ENCODE measurements at regions not wholly inside any gene's neighbourhood (a gene's known extent, or its start where the extent isn't known, plus 50 kb on each side); places are given as distances from the start of the nearest gene placed in this dataset.

- DNase-seq (ENCODE audit: low spot score), result no peak
Measured at GRCh38 chr9:109549386-109549785, 51.3 kb upstream of the PTPN3 start.

DNA sequence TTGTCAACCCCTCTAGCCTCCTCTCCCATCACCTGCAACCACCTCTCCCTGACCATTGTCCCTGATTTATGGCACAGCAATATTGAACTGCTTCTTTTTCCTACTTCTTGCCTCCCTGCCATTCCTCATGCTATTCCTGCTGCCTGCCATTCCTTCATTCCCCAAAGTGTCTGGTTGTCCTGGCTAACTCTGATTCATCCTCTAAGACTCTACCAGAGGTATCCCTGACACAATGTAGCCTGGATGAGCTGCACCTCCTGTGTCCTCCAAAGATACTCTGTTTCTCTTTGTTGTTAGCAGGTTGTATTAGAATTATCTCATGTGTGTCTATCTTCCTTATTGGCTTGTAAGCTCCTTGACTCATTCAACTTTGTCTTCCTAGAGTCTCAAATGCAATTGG lies 53.5 kb upstream of the PTPN3 start:
- DNase-seq (ENCODE audit: low spot score), result no peak

DNA sequence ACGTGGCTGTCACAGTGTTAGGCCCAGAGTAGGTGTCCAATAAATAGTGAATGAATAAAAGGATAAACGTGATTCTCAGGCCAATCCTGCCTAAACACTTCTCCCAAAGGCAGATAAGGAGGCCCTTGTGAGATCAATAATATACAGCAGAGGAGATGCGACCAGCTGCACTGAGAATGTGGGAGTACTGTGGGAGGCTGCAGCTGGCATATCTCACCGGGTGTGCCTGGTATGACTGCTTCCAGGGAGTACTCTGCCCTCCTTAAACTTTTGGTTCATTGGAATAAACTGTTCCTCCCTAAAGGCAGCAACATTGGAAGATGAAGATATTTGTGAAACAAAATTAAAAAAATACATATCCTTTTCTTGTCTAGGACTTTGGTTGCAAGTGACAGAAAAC lies 57.1 kb upstream of the PTPN3 start:
- no peak for DNase-seq (ENCODE audit: low spot score)

DNA sequence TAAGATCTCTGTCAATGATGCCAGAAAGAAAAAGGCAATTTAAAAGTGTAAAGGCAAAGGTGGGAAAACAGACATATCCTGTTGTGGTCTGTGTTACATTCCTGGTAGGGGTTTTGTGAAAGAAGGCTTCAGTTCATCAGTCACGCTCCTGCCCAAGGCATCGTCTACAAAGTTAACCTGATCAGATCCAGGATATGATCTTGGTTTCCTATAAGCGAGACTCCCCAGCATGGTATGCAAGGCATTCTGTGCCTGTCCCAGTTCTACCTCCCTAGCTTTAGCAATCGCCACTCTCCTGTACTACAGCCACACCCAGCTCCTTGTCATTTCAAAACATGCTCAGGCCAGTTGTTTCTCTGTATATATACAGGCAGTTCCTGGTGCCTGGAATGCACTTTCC lies 58.0 kb upstream of the PTPN3 start:
- no peak for DNase-seq (ENCODE audit: low spot score)

GRCh38 chr9:109556786-109557185 lies 58.7 kb upstream of the PTPN3 start:
- no peak for DNase-seq (ENCODE audit: low spot score)

DNA sequence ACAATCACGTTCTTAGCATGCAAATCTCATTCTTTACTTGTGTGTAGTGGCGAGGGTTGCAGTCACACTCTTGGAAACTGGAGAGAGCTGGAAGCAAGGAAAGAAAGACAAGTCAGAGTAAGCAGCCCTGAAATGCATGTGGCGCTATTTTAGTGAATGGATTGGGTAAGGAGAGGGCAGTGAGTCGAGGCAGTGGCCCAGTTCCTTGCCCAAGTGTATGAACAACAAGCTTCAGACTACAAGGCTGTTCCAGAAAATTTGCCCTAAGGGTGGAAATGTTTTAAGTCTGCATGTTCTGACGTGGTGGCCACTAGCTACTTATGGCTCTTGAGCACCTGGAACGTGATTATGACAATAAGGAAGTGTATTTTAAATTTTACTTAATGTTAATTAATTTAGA lies 59.4 kb upstream of the PTPN3 start:
- no peak for DNase-seq (ENCODE audit: low spot score)

GRCh38 chr9:109558718-109559151 lies 60.6 kb upstream of the PTPN3 start:
- DNase-seq (ENCODE audit: low spot score), result no peak

GRCh38 chr9:109560470-109561132 lies 62.5 kb upstream of the PTPN3 start:
- DNase-seq (ENCODE audit: low spot score), result peak; percentile 38

DNA sequence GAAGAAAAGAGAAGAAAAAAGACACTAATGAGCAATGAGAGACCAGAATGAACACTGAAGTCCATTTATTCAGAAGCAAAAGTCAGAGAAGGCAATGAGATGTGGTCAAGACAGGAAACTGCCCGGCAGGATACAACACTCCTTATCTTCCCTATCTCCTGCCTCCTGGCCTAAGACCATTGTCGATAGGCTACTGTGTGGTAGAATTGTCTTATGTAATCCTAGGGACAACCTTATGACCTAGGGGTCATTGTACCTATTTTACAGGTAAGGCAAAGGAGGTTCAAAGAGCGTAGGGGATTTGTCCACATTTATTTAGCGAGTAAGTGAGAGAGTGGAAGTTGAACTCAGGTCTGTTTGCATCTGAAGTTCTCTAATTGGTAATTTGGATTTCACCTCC lies 63.0 kb upstream of the PTPN3 start:
- DNase-seq (ENCODE audit: low spot score), result no peak

- no peak for DNase-seq (ENCODE audit: low spot score)
Measured at GRCh38 chr9:109568089-109568488, 70.0 kb upstream of the PTPN3 start.

DNA sequence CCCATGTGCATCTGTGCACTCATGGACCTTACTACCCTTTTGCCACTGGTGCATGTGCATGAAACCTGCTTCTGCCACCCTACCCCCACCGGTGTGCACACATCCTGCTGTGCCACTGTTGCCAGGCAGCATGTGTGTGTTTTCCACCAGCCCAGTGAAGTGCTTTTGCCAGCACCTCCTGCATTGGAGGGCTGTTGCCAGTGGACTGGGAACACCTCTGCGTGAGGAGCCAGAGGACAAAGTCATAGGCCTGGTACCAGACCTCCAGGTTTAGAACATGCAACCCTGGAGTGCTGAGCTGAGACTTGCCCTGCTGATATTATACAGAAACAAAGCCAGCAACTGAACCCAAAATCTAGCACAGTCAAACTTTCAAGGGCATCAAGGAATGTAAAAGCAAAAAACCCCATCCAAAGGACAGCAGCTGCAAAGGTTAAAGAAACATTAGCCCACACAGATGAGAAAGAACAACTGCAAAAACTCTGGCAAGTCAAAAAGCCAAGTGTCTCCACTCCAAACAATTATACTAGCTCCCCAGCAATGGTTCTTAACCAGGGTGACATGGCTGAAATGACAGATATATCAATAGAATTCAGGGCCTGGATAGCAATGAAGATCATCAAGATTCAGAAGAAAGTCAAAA lies 70.6 kb upstream of the PTPN3 start:
- no peak for DNase-seq (ENCODE audit: low spot score)

DNA sequence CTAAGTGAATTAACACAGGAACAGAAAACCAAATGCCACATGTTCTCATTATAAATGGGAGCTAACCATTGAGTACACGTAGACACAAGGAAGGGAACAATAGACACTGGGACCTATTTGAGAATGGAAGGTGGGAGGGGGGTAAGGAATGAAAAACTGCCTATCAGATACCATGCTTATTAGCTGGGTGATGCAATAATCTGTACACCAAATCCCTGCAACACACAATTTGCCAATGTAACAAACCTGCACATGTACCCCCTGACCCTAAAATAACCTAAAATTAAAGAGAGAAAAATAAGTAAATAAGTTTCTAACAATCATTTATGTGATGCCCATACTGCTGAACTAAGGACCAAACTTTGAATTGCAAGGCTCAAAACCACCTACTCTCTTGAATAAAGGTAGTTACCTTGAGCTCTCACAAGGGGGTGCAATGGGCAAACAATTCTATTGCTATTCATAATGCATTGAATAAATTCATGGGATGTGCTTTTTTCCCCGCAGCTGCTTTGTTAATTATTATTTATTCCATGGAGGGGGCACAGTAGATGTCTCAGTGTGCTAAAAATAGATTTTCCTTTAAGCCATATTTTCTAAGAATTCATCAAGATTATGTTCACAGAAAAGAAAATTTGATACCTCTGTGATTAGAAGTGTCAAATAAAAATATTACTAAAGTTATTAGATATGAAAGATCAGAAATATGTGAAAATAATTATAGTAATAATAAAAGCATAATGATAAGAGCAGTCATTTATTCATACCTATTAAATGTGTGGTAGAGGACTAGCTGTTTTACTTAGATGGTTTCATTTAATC lies 76.2 kb upstream of the PTPN3 start:
- peak; percentile 48 for DNase-seq (ENCODE audit: low spot score)

GRCh38 chr9:109576762-109577161 lies 78.7 kb upstream of the PTPN3 start:
- no peak for DNase-seq (ENCODE audit: low spot score)

DNA sequence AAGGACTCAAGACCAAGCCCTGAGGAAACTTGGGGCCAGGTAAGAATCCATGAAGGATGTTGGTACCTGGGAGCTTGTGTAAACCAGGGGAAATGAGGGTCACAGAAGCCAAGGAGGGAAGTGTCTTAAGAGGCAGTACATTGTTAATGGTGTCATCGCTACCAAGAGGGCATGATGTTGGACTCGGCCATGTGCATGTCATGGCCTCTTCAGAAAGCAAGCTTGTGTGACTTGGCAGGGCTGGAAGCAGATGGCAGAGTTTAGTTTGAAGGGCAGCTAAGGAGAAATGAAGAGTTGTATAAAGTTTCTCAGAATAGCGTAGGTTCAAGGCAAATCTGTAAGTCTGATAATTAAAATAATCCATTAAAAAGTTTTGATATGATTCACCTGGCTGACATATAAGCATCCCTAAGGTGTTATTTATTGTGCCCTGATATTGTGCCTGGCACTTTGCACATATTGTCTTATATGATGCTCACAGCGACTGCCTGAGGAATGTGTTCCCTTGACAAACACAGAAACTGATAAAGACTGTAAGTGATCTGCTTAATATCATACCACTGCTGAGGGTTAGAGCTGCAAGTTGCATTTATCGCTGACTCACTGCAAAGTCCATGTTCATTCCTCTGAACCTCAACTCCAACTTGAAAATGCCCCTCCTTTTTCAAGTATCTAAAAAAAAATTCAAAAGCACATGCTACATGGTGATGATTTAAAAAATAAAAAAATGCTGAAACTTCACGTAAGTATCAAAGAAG lies 81.3 kb upstream of the PTPN3 start:
- DNase-seq (ENCODE audit: low spot score), result no peak

GRCh38 chr9:109582386-109582785 lies 84.3 kb upstream of the PTPN3 start:
- DNase-seq (ENCODE audit: low spot score), result no peak

GRCh38 chr9:109584205-109584604 lies 86.1 kb upstream of the PTPN3 start:
- no peak for DNase-seq (ENCODE audit: low spot score)

DNA sequence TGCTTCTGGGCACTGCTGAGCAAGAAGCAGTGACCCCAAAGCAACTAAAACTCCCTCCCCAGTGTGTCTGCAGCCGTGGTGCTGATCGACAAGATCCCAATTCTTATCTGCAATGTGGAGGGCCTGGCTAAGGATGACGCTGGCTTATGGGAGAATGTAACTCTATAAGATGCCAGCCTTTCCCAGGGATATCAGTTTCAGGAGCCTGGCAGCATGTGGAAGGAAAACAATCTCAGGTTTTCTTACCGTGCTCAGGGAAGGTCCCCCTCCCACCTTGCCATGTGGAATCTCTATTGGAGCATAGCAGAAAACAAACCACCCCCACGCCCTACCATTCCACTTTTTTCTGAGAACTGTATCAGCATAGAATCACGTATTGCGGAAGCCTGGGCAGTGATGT lies 87.7 kb upstream of the PTPN3 start:
- no peak for DNase-seq (ENCODE audit: low spot score)

DNA sequence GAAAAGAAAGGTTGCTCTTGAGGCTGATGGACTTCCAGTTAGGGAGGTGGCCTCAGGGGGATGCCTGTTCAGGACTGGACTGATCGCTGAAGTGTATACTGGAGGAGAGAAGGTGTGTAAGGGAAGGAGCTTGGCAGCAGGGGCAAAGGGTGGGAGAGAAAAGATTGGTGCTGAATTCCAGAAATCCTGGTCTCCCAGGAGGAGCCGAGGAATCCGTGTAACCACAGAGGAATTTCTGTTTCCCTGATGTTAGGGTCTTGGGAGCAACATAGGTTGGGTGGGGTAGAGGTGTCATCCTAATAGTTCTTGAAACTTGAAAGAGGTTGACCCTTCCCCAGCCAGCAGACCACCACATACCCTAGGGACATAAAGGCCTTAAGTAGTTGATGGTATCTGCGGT lies 88.9 kb upstream of the PTPN3 start:
- DNase-seq (ENCODE audit: low spot score), result no peak

DNA sequence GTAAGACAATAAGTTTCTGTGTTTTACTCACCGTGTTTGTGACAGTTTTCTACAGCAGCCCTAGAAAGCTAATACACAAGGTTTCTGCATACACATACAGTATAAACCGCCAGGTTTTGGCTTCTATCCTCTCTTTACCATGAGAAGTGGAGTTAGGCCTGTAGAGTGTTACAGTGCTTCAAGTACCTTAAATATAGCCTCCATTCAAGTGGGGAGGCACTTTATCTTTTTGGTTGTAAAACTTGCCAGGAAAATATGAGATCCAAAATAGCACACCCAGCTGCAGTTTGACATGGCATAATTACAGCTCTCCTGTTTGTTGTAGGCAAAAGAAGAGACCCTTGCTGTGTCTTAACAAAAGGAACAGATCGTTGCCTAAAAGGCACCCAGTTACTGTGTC lies 90.3 kb upstream of the PTPN3 start:
- no peak for DNase-seq (ENCODE audit: low spot score)

- DNase-seq (ENCODE audit: low spot score), result no peak
Measured at GRCh38 chr9:109590966-109591365, 92.9 kb upstream of the PTPN3 start.

DNA sequence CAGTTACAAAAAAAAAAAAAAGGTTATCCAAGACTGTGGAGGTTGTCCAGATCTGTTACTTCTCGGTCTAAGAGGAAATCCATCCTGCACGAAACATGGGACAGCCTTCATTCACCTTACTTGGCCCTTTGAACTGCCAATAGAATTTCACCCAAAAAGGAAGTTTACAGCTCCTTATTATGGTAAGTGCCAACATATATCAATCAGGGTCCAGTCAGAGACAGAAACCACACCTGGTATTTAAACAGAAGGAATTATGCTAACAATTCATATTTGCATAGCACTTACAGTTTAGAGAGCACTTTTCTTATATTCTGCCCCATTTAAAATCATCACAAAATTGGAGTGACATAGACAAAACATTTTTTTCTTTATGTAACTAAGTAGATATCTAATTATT lies 93.6 kb upstream of the PTPN3 start:
- no peak for DNase-seq (ENCODE audit: low spot score)

DNA sequence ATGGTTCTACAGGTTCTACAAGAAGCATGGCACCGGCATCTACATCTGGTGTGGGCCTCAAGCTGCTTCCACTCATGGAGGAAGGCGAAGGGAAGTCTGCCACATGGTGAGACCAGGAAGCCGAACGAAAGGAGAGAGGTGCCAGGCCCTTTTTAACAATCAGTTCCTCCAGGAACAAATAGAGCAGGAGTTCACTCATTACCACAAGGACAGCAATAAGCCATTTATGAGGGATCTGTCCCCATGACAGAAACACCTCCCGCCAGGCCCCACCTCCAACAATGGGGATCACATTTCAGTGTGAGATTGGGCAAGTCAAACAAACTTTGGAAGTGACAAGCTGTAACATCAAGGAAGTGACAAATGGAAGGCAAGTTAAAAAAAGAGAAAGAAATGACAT lies 95.5 kb upstream of the PTPN3 start:
- no peak for DNase-seq (ENCODE audit: low spot score)

- DNase-seq (ENCODE audit: low spot score), result no peak
Measured at GRCh38 chr9:109597496-109597895, 99.4 kb upstream of the PTPN3 start.

All from D341Med (cell line).